Activated CD8-positive, alpha-beta memory T cell treated with anti-CD3 and anti-CD28 coated beads for 24 hours (primary cell): ENCODE measurements at regions not wholly inside any gene's neighbourhood (a gene's known extent, or its start where the extent isn't known, plus 50 kb on each side); places are given as distances from the start of the nearest gene placed in this dataset.

Experiments
- DNase-seq: peaks from one replicate; pipeline ENCODE4 v3.0.0-alpha.2; 2020

DNA sequence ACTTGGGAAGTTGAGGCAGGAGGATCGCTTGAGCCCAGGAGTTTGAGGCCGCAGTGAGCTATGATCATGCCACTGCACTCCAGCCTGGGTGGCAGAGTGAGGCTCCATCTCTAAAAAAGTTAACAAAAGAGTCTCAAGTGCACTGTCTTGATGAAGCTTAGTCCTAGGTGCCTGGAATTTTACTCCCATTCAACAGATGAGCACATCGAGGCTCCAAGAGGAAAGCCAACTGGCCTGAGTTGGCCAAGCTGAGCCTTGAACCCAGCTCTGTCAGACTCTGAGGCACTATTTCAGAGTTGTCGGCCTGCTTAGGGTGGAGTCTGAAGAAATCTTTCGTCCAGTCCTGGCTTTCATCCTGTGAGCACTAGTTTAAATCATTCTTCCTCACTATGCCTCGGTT, 98.1 kb upstream of the MAP1LC3B2 start:
- no peak for DNase-seq

GRCh38 chr12:116463366-116463765, 95.8 kb upstream of the MAP1LC3B2 start:
- no peak for DNase-seq

GRCh38 chr12:116465407-116465806, 93.8 kb upstream of the MAP1LC3B2 start:
- no peak for DNase-seq

DNA sequence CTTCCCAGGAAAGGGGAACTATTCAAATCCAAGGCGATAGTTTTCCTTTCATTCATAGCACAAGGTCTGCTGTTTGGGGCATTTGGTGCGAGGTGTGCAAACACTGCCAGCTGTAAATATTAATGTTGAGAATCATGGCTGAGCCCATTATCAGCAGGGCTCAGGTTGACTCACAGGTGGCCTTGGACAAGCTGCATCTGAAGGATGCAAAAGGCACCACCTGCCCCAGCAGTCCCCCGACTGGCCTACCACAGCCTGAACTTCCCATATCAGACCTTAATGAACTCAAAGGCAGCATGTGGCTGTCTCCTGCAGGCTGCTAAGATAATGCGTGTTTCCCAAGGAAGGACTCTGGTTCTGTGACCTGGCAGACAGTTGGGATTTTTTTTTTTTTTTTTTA, 93.3 kb upstream of the MAP1LC3B2 start:
- DNase-seq, result no peak

DNA sequence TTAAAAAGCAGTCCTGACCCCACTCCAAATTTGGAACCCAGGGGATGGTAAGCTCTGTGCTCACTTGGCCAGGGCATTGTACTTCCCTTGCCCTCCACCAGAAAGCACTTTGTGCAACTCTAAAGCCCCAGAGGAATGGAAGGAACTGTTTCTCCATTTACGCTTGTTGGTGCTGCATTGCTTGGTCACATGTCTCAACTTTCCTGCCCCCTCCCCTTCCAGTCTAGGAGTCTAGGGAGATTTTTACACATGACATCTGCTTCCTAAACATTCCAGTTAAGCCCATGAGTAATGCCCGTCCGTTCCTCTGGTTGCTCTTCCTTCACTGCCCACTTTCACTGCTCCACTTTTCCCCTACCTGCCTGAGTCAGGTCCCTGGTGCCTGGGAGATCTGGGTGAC, 92.6 kb upstream of the MAP1LC3B2 start:
- DNase-seq, result no peak

DNA sequence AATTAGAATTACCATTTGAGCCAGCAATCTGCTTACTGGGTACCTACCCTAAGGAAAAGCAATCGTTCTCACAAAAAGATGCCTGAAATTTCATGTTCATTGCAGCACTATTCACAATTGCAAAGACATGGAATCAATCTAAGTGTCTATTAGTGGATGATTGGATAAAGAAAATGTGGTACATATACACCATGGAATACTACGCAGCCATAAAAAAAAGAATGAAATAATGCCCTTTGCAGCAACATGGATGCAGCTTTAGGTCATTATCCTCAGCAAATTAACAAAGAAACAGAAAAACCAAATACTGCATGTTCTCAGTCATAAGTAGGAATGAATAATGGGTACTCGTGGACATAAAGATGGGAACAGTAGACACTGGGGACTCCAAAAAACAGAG, 89.8 kb upstream of the MAP1LC3B2 start:
- no peak for DNase-seq

- DNase-seq, result no peak
These were observed 87.6 kb upstream of the MAP1LC3B2 start for GRCh38 chr12:116471544-116471943.

DNA sequence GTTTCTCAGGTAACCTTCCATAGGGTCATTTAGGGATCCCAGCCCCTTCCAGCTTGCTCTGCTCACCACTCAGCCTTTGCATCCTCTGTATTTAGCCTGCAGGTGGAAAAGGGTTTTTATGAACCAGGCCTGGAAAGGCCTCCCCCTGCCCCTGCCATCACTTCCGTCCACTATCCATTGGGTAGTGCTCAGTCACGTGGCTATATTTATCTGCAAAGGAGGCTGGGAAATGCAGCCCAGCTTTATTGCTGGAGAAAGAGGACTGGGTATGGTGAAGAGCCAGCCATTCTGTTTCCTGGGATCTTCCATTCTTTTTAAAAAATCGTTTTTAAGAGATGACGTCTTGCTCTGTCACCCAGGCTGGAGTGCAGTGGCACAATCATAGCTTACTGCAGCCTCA, 87.0 kb upstream of the MAP1LC3B2 start:
- no peak for DNase-seq

- no peak for DNase-seq
These were observed 85.8 kb upstream of the MAP1LC3B2 start for GRCh38 chr12:116473416-116473815.

DNA sequence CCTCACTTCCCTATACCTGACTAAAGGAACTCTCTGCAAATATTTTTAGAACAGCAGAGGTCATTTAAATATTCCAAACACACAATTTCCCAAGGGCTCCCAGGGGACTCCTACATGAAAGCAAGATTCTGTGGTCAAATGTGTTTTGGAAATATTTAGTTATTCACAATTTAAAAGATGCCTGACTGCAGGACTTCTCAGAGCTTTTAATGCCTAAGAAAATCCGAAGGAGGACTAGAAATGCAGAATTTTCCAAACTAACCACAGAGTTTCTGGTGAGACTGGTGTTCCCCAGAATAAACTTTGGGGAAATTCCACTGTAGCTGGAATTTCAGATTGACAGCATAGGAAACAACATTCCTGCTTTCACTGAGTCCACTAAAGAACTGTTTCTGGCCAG, 84.8 kb upstream of the MAP1LC3B2 start:
- no peak for DNase-seq

DNA sequence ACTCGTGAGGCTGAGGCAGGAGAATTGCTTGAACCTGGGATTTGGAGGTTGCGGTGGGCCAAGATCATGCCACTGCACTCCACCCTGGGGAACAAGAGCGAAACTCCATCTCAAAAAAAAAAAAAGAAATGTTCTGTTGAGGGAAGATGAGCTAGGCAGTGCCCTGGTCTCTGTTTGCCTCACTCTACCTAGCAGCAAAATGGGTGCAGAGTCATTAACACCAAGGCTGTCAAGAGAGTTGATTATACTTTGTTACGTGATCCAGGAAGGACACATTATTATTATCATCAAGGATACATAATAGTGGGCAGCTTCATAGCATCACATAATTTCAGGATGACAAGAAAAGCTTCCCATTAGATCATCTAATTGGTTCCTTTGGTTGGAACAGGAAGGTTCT, 84.3 kb upstream of the MAP1LC3B2 start:
- DNase-seq, result no peak

DNA sequence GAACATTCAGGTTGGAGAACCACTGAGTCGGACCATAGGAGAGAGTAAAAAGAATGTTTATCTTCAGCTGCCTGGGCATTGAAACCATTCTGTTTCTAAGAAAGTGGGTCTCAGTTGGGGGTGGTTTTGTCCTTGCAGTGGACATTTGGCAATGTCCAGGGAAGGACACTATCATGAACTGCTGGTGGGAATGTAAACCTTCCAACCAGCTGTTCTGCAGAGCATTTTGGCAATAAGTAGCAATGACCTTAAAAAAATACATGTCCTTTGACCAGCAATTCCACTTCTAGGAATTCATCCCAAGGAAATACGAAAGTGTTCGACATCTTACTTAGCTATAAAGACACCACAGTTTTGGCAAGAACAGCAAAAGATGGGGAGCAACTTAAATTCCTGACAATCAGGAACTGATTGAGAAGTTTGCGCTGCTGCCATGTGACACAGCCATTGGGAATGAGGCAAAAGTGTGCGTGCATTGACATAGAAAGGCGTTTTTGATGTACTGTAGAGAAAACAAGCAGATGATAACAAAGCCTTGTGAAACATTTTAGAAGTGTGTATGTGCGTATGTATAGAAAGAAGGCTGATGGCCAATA, 82.9 kb upstream of the MAP1LC3B2 start:
- no peak for DNase-seq

DNA sequence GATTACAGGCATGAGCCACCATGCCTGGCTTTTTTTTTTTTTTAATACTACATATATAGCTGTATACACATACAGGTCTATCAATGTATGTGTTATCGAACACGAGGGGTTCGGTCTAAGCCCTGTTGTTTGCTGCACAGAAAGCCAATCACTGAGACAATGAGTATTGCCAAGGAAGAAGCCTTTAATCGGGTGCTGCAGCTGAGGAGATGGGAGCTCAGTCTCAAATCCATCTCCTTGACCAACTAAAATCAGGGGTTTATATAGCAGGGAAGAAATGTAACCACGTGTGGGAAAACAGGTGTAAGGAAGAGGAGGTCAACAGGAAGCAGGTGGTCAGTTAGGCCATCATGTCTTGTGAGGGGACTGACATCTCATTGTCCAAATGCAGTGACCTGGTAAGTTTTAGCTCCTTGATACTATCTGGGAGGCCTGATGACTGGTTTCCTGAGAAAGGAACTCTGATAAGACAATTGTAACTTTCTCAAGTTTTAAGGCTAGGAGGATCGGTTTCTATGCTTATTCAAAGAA, 80.9 kb upstream of the MAP1LC3B2 start:
- no peak for DNase-seq

DNA sequence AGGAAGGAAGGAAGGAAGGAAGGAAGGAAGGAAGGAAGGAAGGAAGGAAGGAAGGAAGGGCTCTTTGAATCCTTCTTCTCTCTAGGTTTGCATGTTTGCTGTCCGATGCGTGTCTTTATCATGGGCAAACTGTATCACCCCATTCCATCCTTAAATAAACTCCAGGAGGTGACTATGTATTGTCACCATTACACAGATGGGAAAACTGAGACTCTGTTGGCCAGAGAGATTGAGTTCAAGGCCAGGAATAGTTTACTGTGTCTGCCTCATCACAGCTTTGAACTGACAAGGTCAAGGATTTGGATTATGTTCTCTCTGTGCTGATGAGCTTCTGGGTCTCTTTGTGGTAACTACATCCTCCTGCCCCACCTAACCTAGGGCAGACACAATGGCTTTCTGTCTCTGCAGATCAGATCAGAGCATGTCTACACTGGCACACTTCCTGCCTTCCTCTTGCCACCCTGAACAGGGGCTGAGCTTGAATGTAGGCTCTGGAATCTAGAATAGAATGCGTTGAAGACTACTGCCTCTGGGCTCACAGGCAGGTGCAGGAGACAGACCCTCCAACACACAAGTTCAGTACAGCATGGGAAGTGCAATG, 78.9 kb upstream of the MAP1LC3B2 start:
- no peak for DNase-seq

DNA sequence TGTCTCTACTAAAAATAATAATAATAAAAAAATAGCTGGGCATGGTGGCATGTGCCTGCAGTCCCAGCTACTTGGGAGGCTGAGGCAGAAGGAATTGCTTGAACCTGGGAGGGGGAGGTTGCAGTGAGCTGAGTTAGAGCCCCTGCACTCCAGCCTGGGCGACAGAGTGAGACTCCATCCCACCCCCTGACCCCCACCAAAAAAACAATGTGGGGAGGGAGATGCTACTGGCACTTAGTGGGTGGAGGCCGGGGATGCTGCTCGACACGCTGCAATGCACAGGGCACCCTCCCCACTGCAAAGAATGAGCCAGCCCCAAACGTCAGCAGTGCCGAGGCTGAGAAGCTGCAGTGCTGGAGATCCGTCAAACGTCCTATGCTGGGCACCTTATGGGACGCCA, 77.5 kb upstream of the MAP1LC3B2 start:
- DNase-seq, result no peak

DNA sequence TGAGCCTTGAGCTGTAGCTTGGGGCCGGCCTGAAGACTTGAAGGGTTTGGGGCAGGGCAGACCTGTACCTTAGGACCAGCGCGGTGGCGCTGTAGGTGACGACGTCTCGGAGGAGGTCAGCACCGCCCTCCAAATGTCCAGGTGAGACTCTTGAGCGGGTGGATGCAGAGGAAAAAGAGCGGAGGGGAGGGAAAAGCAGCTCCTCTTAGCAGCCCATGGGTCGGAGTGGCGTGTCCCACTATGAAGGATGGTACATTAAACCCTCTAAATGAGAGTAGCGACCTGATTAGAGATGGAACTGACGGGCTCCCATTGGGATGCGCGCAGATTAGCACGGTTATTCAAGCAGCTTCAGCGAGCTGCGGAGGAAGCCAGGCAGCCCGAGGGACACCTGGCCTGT, 77.0 kb upstream of the MAP1LC3B2 start:
- DNase-seq, result no peak

DNA sequence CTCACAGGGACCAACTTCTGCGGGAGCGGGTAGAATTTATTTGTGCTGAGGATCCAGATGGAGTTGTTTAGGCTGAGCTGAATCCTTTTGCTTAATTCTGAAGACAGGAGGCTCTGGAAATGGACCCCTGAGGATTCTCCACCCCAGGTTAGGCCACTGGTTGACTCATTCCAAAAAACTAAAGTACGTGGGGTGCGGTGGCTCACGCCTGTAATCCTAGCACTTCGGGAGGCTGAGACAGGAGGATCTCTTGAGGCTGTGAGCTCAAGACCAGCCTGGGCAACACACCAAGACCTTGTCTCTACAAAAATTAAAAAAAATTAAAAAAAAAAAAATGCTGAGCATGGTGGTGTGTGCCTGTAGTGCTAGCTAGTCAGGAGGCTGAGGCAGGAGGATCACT, 76.3 kb upstream of the MAP1LC3B2 start:
- no peak for DNase-seq

- DNase-seq, result no peak
These were observed 75.0 kb upstream of the MAP1LC3B2 start for GRCh38 chr12:116483959-116484750.

DNA sequence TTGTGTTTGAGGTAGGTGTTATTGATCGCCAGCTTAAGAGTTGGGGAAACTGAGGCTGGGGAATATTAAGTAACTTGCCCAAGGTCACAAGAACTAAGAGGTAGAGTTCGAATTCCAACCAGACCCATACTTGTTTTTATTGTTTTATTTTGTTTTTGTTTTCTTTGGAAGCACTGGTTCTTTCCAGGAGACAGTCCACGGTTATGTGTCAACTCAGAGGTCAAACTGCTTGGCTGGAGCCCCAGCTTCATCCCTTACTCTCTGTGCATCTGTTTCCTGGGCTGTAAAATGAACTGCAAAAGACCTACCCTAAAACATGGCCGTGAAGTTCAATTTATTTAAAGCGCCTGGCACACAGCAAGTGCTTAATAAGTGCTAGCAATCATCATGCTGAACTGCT, 74.4 kb upstream of the MAP1LC3B2 start:
- no peak for DNase-seq

- no peak for DNase-seq
These were observed 70.1 kb upstream of the MAP1LC3B2 start for GRCh38 chr12:116489116-116489515.

GRCh38 chr12:116490471-116490870, 68.7 kb upstream of the MAP1LC3B2 start:
- DNase-seq, result no peak

- DNase-seq, result no peak
These were observed 66.4 kb upstream of the MAP1LC3B2 start for GRCh38 chr12:116492703-116493324.

- DNase-seq, result no peak
These were observed 63.9 kb upstream of the MAP1LC3B2 start for GRCh38 chr12:116495260-116495659.
